GM13977 (cell line): ENCODE measurements at regions not wholly inside any gene's neighbourhood (a gene's known extent, or its start where the extent isn't known, plus 50 kb on each side); places are given as distances from the start of the nearest gene placed in this dataset.

Source experiments
- DNase-seq: peaks from one replicate; pipeline ENCODE4 v3.0.0; 2012; ENCODE audit warnings: low spot score
- in situ Hi-C: fragments of 300-500 bp; cut with MboI; formaldehyde crosslinking; loops from one replicate; pipeline ENCODE4 v1.12.0; 2022; ENCODE audit warnings: low sequenced_read_pairs, low pct_unique_long_range_greater_than_20kb, mixed read lengths, inconsistent platforms; ENCODE audit not compliant: unreplicated experiment
- TF ChIP-seq, protein P1 (sequence below): IDR thresholded peaks from 2 replicates; pipeline ENCODE4 v1.5.1; 2012; ENCODE audit warnings: mild to moderate bottlenecking, control low read depth; ENCODE audit not compliant: insufficient read depth; ENCODE audit errors: extremely low read depth, missing control alignments

DNA sequence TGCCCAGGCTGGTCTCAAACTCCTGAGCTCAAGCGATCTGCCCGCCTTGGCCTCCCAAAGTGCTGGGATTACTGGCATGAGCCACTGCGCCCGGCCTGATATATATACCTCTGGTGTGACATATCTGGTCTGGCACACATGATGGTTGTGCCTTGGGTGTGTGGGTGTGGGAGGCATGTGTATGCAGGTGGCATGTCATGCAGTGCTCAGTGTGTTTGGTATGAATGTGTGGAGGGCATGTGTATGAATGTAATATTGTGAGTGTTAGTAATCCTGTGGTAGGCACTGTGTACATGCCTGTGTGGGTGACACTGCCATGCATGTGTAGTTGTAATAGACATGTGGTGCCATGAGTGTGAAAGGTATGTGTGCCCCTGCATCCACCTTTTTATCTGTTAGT is 179.3 kb upstream of the GOT2 start:
- TF ChIP-seq, protein P1, sequence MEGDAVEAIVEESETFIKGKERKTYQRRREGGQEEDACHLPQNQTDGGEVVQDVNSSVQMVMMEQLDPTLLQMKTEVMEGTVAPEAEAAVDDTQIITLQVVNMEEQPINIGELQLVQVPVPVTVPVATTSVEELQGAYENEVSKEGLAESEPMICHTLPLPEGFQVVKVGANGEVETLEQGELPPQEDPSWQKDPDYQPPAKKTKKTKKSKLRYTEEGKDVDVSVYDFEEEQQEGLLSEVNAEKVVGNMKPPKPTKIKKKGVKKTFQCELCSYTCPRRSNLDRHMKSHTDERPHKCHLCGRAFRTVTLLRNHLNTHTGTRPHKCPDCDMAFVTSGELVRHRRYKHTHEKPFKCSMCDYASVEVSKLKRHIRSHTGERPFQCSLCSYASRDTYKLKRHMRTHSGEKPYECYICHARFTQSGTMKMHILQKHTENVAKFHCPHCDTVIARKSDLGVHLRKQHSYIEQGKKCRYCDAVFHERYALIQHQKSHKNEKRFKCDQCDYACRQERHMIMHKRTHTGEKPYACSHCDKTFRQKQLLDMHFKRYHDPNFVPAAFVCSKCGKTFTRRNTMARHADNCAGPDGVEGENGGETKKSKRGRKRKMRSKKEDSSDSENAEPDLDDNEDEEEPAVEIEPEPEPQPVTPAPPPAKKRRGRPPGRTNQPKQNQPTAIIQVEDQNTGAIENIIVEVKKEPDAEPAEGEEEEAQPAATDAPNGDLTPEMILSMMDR: no peak
- DNase-seq: no peak
- in situ Hi-C loops: no loop called here

- TF ChIP-seq, protein P1: no peak
- no peak for DNase-seq
- in situ Hi-C loops: no loop called here
These were observed 178.5 kb upstream of the GOT2 start for GRCh38 chr16:58912571-58912970.

DNA sequence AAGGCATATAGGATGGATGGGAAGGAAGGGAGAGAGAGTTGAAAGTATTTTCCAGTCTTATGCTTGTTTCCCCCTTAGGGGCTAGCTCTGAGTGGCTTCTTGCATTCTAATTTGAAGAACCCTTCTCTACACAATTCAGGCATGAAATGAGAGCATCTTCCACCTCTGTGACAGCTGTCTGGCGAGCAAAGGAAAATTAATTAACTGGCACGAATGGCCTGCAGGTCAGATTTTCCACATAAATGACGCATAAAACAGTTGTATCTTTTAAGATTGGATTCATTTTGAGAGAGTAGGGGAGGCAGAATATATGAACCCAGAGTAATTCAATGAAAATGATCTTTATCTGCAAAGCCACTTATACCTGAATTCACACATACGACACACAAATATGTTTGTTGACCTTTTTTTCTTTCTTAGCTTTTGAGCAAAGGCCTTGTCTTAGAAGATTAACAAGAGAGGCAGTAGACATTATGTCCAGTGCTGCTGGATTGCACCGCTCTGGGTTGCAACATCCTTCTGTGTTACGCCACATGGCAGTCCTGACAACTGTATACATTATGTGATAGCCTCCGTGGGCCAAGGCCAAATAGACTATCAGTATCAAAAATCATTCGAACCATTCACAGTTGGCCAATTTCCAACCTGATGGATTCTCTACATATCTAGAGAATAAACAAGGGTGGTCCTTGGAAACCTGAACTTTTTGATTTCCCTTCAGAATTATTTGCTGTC is 173.0 kb upstream of the GOT2 start:
- TF ChIP-seq, protein P1: no peak
- in situ Hi-C loops: no loop called here
- no peak for DNase-seq

- TF ChIP-seq, protein P1: no peak
- in situ Hi-C loops: no loop called here
- no peak for DNase-seq
These were observed 170.2 kb upstream of the GOT2 start for GRCh38 chr16:58904291-58904690.

DNA sequence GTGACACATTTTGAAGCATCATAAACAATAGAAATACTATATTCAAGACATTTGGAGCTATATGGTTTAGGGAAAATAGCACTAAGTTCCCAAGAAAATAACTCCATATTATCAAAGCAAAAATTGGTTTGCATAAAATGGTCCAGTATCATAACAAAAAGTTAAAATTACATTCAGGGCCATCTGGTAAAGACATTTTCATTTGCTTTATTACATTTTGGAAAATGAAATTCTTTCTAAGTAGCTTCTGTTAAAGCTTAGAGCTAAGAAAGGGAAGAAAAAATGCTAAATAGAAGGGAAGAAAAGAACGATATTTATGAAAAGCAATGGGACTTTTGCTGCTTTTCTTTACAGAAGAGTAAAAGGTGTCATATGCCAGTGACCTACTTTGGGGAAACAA is 155.4 kb upstream of the GOT2 start:
- DNase-seq: no peak
- in situ Hi-C loops: no loop called here
- TF ChIP-seq, protein P1: no peak

DNA sequence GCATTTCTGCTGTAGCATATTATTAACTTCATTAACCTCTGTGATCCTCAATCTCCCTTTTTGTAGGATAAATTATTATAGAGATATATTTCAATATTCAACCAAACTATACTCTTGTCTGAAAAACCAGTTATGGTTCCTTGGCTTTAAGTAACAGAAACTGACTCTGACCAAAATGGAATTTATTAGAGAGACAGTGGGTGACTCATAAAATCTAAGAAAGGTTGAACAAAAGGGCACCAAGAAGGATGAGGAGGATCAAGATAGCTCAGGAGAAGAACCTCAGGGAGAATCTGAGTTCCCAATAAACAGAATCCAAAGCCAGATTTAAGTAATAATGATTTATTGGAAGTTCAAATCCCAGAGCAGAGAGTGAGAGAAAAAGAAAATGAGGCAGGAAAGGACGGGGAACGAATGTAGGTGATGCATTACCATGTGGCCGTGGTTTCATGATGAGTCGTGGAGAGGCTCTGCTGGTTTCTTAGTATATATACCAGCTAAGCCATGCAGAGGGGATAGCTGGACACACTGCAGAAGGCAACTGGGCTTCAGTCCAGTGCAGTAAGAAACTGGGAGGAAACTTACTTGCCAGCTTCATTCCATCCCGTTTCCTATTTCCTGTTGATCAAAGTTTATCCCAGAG is 151.5 kb upstream of the GOT2 start:
- in situ Hi-C loops: no loop called here
- TF ChIP-seq, protein P1: no peak
- DNase-seq: no peak
